Vagina (tissue), 2 donors: ENCODE measurements at regions not wholly inside any gene's neighbourhood (a gene's known extent, or its start where the extent isn't known, plus 50 kb on each side); places are given as distances from the start of the nearest gene placed in this dataset.

Experiments
- POLR2A ChIP-seq, 2 donors: fragments of 450-650 bp; IDR thresholded peaks; one replicate each; pipeline ENCODE4 v1.6.1; 2017; ENCODE audit warnings: antibody characterized with exemption in 2 of 2, mild to moderate bottlenecking in 2 of 2, moderate library complexity in 2 of 2
- TF ChIP-seq, protein P1 (sequence below), 3 experiments: fragments of 450-650 bp in 2 of 3; fragments of 200-600 bp in 1 of 3; sonication (generic) in 1 of 3; IDR thresholded peaks; one replicate each; pipeline ENCODE4 v1.5.1; 2017 to 2019; ENCODE audit warnings: antibody characterized with exemption in 3 of 3, mild to moderate bottlenecking in 2 of 3, moderate library complexity in 2 of 3

DNA sequence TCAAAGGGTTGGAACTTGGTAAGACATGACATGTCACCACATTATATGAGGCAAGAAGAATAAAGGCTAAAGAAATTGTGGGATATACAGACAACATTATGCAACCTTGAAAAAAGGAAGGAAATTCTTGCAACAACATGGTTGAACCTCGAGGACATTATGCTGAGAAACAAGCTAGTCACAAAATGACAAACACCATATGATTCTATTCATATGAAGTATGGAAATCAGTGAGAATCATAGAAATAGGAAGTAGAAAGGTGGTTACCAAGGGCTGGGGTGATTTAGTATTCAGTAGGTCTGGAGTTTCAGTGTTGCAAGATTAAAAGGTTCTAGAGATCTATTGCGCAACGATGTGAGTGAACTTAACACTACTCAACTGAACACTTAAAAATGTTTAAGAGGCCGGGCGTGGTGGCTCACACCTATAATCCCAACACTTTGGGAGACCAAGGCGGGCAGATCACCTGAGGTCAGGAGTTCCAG is 126.9 kb upstream of the TBX20 start:
- no peak for TF ChIP-seq POLR2A (IDR thresholded peaks at IDR 0.05)
- TF ChIP-seq, protein P1, sequence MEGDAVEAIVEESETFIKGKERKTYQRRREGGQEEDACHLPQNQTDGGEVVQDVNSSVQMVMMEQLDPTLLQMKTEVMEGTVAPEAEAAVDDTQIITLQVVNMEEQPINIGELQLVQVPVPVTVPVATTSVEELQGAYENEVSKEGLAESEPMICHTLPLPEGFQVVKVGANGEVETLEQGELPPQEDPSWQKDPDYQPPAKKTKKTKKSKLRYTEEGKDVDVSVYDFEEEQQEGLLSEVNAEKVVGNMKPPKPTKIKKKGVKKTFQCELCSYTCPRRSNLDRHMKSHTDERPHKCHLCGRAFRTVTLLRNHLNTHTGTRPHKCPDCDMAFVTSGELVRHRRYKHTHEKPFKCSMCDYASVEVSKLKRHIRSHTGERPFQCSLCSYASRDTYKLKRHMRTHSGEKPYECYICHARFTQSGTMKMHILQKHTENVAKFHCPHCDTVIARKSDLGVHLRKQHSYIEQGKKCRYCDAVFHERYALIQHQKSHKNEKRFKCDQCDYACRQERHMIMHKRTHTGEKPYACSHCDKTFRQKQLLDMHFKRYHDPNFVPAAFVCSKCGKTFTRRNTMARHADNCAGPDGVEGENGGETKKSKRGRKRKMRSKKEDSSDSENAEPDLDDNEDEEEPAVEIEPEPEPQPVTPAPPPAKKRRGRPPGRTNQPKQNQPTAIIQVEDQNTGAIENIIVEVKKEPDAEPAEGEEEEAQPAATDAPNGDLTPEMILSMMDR (IDR thresholded peaks at IDR 0.05), result no peak
